Esophagus muscularis mucosa (tissue), 3 donors: ENCODE measurements at regions not wholly inside any gene's neighbourhood (a gene's known extent, or its start where the extent isn't known, plus 50 kb on each side); places are given as distances from the start of the nearest gene placed in this dataset.

Experiments used
- CTCF ChIP-seq, 3 experiments: fragments of 200-600 bp in 2 of 3; fragments of 450-650 bp in 1 of 3; sonication (generic) in 2 of 3; IDR thresholded peaks; one replicate each; pipeline ENCODE4 v1.5.1; 2017 to 2019; ENCODE audit warnings: antibody characterized with exemption in 3 of 3, mild to moderate bottlenecking in 2 of 3, moderate library complexity in 1 of 3
- POLR2A ChIP-seq: fragments of 450-650 bp; IDR thresholded peaks from one replicate; pipeline ENCODE4 v1.6.1; 2017; ENCODE audit warnings: antibody characterized with exemption, moderate library complexity, mild to moderate bottlenecking, low read depth

DNA sequence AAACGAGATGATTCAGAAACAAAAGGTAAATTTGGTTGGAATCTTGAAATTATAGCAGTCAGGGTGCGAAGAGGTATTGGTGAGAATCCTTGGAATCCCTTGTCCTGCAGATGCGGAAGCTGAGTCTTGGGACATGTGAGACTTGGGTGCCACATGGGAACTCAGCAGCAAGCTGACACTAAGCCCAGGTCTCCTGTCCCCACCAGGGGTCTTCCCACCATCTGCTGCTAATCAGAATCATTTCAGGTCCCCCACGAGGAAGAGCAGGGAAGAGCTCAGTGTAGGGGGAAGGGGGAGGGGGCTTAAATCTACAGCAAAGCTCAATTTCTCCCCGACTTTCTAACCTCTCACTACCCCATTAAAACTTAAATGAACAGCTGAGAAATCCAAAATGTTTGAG, 126.1 kb upstream of the BMPER start:
- TF ChIP-seq POLR2A, result no peak
- no peak for TF ChIP-seq CTCF (IDR thresholded peaks at IDR 0.05)
